Endothelial cell of umbilical vein (primary cell): ENCODE measurements at regions not wholly inside any gene's neighbourhood (a gene's known extent, or its start where the extent isn't known, plus 50 kb on each side); places are given as distances from the start of the nearest gene placed in this dataset.

Experiments used
- CTCF ChIP-seq, 2 donors: IDR thresholded peaks; 1 replicate in 1 of 2; 2 replicates in 1 of 2; pipeline ENCODE4 v1.5.1; 2011; ENCODE audit warnings: low read length in 2 of 2, mild to moderate bottlenecking in 2 of 2, moderate library complexity in 2 of 2, control low read depth in 1 of 2, inconsistent platforms in 1 of 2, low read depth in 1 of 2; ENCODE audit not compliant: insufficient read depth in 1 of 2; ENCODE audit errors: extremely low read depth in 1 of 2
- EZH2 ChIP-seq: IDR thresholded peaks from 2 replicates; pipeline ENCODE4 v1.6.1; 2012; ENCODE audit warnings: borderline replicate concordance, low read depth, mild to moderate bottlenecking, moderate library complexity, low read length, inconsistent platforms; ENCODE audit not compliant: severe bottlenecking
- FOS ChIP-seq: IDR thresholded peaks from 2 replicates; pipeline ENCODE4 v1.6.1; 2011; ENCODE audit warnings: mild to moderate bottlenecking, low read length, moderate library complexity, borderline replicate concordance; ENCODE audit not compliant: insufficient read depth
- JUN ChIP-seq: IDR thresholded peaks from 2 replicates; pipeline ENCODE4 v1.6.1; 2011; ENCODE audit warnings: borderline replicate concordance, low read depth; ENCODE audit not compliant: insufficient read length, insufficient read depth
- MAX ChIP-seq: IDR thresholded peaks from 2 replicates; pipeline ENCODE4 v1.6.1; 2011; ENCODE audit not compliant: insufficient read depth, insufficient read length
- MYC ChIP-seq: IDR thresholded peaks from one replicate; pipeline ENCODE4 v1.6.1; 2011; ENCODE audit warnings: mild to moderate bottlenecking, low read depth, low read length
- POLR2A ChIP-seq: IDR thresholded peaks from 2 replicates; pipeline ENCODE4 v1.6.1; 2012; ENCODE audit warnings: low read depth, mild to moderate bottlenecking, control low read depth, low read length
- POLR2AphosphoS5 ChIP-seq: IDR thresholded peaks from 2 replicates; pipeline ENCODE4 v1.6.1; 2012; ENCODE audit warnings: low read depth, mild to moderate bottlenecking, control low read depth, low read length, moderate library complexity; ENCODE audit not compliant: insufficient read depth

DNA sequence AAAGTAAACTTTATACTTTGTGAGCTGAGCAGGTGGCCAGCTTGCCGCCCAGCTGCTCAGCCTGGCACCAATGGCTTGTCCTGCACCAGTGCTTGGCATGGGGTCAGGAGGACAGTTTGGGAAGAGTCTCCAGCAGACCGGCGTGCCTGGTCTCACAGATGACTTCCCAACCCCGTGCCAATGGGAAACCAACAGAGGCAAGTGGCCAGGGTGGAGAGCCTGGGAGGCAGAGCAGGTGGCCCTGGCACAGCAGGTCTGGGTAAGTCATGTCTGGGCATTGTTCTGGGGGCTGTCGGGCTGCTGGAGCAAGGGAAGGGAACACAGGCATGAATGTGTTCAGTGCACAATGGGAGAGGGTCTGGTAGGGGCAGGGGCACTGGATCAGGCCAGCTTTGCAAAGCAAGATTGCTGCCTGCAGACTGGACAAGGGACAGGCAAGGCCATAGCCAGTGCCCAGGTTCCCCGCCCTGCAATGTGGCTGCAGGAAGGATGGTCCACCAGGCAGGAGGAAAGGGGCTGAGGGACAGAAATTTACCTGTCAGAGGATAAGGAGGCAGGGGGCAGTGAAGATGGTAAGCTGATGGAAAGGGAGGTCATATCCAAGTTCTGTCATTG lies 76.2 kb upstream of the ALDH1B1 start:
- TF ChIP-seq CTCF (IDR thresholded peaks at IDR 0.05; ENCODE audit: extremely low read depth in 1 of 2, insufficient read depth in 1 of 2, low read depth in 1 of 2, low read length in 2 of 2) (no peak), EZH2 (no peak), POLR2A (no peak), JUN (no peak), MAX (no peak), FOS (no peak), POLR2AphosphoS5 (no peak), MYC (no peak)
